CD4-positive, alpha-beta T cell treated with Interleukin-17A for 4 hours (primary cell): ENCODE measurements at regions not wholly inside any gene's neighbourhood (a gene's known extent, or its start where the extent isn't known, plus 50 kb on each side); places are given as distances from the start of the nearest gene placed in this dataset.

Source experiments
- DNase-seq: peaks from one replicate; pipeline ENCODE4 v3.0.0-alpha.2; 2020; ENCODE audit warnings: mixed read lengths

DNA sequence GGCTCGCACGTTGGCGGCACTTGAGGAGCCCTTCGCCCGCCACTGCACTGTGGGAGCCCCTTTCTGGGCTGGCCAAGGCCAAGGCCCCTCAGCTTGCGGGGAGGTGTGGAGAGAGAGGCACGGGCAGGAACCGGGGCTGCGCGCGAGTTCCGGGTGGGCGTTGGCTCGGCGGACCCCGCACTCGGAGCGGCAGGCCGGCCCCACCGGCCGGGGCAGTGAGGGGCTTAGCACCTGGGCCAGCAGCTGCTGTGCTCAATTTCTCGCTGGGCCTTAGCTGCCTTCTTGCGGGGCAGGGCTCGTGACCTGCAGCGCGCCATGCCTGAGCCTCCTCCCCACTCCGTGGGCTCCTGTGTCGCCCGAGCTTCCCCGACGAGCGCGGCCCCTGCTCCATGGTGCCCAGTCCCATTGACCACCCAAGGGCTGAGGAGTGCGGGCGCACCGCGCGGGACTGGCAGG, 71.6 kb upstream of the CNTN1 start:
- no peak for DNase-seq

DNA sequence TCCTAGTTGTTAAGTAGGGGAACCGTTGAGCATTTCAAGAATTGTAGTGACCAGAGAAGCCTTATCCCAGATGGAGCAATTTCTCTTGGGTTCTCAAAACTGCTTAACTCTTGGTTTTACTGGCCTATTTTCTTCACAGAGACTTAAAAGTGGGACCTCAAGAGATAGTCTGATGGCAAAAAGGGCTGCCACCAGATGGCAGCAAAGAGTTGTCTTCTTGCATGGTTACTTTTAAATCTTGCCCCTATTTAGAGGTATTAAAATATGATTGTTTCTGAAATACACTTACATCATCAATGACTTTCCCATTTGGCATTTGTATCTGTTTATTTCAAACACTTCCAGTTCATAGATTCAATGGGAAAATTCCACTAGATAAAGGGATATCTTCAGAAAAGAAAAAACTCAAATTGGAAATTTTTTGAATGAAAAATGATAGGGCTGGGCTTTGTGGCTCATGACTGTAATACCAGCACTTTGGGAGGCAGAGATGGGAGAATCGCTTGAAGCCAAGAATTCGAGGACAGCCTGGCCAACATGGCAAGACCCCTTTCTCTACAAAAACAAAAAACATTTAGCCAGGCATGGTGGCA, 69.9 kb upstream of the CNTN1 start:
- DNase-seq = peak; percentile 27

- DNase-seq = no peak
These were observed 60.1 kb upstream of the CNTN1 start for GRCh38 chr12:40632171-40632570.

- DNase-seq = no peak
These were observed 59.3 kb upstream of the CNTN1 start for GRCh38 chr12:40632933-40633332.

DNA sequence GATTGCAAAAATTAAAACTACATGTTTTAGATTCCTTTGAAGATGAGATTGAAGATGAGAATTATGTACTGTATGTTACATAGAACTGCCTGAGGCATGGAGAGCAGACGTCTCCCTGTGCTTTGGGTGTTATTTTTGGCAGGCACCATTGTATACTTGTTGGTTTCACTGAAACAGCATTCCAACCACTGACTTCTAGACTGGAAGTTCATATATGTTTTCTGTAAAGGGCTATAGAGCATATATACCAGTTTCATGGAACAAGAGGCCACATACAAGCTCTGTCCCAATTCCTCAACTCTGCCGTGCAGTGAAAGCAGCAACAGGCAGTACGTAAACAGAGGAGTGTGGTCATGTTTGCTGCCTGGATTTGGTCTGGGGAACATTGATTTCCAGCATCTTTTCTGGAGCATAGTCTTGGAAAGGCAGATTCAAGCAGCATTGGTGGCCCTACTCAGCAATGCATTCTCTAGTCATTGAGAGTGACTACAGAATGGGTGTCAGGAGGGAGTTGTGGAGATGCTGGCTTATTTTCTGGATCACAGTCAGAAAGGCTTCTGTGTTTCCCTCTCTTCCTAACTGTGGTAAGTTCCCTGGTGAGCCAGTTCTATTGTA, 57.6 kb upstream of the CNTN1 start:
- DNase-seq = no peak

DNA sequence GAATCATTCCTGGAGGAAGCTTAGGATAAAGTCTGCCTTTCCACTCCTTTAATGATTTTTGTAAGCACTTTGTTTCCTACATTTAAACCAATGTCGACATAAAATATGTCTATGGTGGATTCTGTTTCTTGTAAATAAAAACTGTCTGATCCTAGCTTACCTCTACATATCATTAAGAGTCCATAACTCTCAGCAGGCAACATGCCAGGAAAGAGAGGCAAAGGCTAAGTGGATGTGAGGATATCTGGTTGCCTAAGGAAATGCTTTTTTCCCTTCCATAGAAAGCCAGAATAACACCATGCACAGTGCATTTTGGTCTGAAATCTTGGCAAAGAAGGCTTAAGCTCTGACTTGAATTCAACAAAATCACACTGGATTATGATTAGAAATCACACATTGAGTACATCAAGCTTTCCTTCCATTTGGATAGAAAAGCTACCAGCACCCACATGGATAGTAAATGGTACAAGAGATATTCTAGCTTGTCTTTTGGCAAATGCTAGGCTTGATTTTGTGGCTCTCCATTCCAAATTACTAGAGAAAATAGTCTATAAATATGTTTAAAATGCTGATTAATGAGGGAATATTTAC, 57.0 kb upstream of the CNTN1 start:
- DNase-seq = no peak
